ENCODE measurements at regions not wholly inside any gene's neighbourhood (a gene's known extent, or its start where the extent isn't known, plus 50 kb on each side); places are given as distances from the start of the nearest gene placed in this dataset.

DNA sequence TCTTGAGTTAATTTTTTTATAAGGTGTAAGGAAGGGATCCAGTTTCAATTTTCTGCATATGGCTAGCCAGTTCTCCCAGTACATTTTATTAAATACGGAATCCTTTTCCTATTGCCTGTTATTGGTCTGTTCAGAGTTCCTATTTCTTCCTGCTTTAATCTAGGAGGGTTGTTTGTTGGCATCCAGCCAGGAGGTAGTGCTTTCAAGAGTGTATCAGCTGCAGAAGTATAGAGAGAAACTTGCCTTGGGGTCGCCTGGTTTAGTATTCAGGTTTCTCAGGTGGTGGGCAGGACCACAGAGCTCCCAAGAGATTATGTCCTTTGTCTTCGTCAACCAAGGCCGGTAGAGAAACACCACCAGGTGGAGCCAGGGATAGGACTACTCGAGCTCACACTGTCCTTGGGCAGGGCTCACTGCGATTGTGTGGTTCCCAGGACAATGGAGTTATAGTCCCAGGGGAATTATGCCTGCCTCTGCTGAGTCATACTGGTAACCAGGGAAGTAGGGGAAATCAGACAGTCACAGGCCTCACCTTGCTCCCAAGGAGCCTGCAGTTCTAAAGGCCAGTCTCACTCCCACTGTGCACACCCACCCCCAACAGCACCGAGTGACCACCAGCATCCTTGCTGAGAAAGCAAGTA is 168.1 kb downstream of the VSIG4 start:
- TF ChIP-seq, protein P1, sequence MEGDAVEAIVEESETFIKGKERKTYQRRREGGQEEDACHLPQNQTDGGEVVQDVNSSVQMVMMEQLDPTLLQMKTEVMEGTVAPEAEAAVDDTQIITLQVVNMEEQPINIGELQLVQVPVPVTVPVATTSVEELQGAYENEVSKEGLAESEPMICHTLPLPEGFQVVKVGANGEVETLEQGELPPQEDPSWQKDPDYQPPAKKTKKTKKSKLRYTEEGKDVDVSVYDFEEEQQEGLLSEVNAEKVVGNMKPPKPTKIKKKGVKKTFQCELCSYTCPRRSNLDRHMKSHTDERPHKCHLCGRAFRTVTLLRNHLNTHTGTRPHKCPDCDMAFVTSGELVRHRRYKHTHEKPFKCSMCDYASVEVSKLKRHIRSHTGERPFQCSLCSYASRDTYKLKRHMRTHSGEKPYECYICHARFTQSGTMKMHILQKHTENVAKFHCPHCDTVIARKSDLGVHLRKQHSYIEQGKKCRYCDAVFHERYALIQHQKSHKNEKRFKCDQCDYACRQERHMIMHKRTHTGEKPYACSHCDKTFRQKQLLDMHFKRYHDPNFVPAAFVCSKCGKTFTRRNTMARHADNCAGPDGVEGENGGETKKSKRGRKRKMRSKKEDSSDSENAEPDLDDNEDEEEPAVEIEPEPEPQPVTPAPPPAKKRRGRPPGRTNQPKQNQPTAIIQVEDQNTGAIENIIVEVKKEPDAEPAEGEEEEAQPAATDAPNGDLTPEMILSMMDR (IDR thresholded peaks at IDR 0.05; ENCODE audit: low read depth, low read length): peak; percentile 30
- TF ChIP-seq EZH2phosphoT487 (IDR thresholded peaks at IDR 0.05; ENCODE audit: low read depth): no peak
